HepG2 (cell line): ENCODE measurements at regions not wholly inside any gene's neighbourhood (a gene's known extent, or its start where the extent isn't known, plus 50 kb on each side); places are given as distances from the start of the nearest gene placed in this dataset.
A peak's percentile ranks its signal among the peaks of the same experiment; 100 is the strongest.

Source experiments
- ATAC-seq: fragments of 200-7000 bp; cut with Tn5 transposase; 3 replicates; pipeline ENCODE4 v1.9.1; 2020; ENCODE audit warnings: mild to moderate bottlenecking, moderate library complexity
- BruUV-seq: library from RNA; stranded (reverse); fragments of 400-500 nt; replicated peaks from 2 replicates; lab custom pipeline; 2021; lab: Mats Ljungman, UMichigan
- CTCF ChIA-PET: fragments of 300-600 bp; formaldehyde crosslinking; extraction: SDS; loops from one replicate; lab custom pipeline; 2021; ENCODE audit warnings: low total read pairs, inconsistent platforms, low intra/inter-chr PET ratio; lab: Yijun Ruan, JAX
- POLR2A ChIA-PET: fragments of 350-600 bp; sonication (Branson Sonifier 250); formaldehyde crosslinking; loops from one replicate; lab custom pipeline; 2020; ENCODE audit warnings: antibody characterized with exemption, inconsistent platforms; lab: Yijun Ruan, JAX
- DNase-seq: peaks from one replicate; pipeline ENCODE4 v3.0.0-alpha.2; 2015; ENCODE audit warnings: low spot score
- FAIRE-seq: peaks from 3 replicates; lab custom pipeline; 2011; peaks lifted over from hg19 to GRCh38; lab: Jason Lieb, UNC
- H2AFZ ChIP-seq: one replicate; pipeline ENCODE4 v1.6.1; 2011; ENCODE audit warnings: low read length, inconsistent platforms
- H3K27ac ChIP-seq: fragments of 300-600 bp; 3 replicates; pipeline ENCODE4 v1.8.0; 2011; ENCODE audit warnings: mixed run types, mild to moderate bottlenecking, mixed read lengths, low read length, inconsistent platforms; ENCODE audit not compliant: insufficient read depth; ENCODE audit errors: extremely low read length
- H3K27me3 ChIP-seq, 2 experiments: fragments of 200-600 bp in 1 of 2; 2 replicates in 1 of 2; 3 replicates in 1 of 2; pipeline versions ENCODE4 v1.6.0 to v1.8.0; 2011; ENCODE audit warnings: low read length in 2 of 2, mild to moderate bottlenecking in 2 of 2, moderate library complexity in 2 of 2, inconsistent platforms in 1 of 2; ENCODE audit not compliant: insufficient read depth in 2 of 2, control insufficient read depth in 1 of 2
- H3K36me3 ChIP-seq, 2 experiments: fragments of 200-600 bp in 1 of 2; replicated peaks in 1 of 2; 2 replicates in 1 of 2; 3 replicates in 1 of 2; pipeline versions ENCODE4 v1.5.1 to v1.8.0; 2011; ENCODE audit warnings: low read length in 2 of 2, inconsistent platforms in 1 of 2; ENCODE audit not compliant: insufficient read depth in 2 of 2, control insufficient read depth in 1 of 2
- H3K4me1 ChIP-seq: 2 replicates; pipeline ENCODE4 v1.5.1; 2012; ENCODE audit warnings: low read length, inconsistent platforms; ENCODE audit not compliant: insufficient read depth
- H3K4me2 ChIP-seq: 2 replicates; pipeline ENCODE4 v1.6.0; 2011; ENCODE audit warnings: low read depth, low read length, inconsistent platforms
- H3K4me3 ChIP-seq, 3 experiments: fragments of 200-600 bp in 1 of 3; sonication (generic), shearing (Covaris generic) in 1 of 3; replicated peaks in 1 of 3; 2 replicates each; pipeline ENCODE4 v1.5.1; 2011 to 2016; ENCODE audit warnings: low read length in 3 of 3, inconsistent platforms in 2 of 3, low read depth in 2 of 3, mild to moderate bottlenecking in 2 of 3, control low read depth in 1 of 3, mixed read lengths in 1 of 3; ENCODE audit not compliant: insufficient read depth in 1 of 3
- H3K79me2 ChIP-seq: one replicate; pipeline ENCODE4 v1.6.1; 2011; ENCODE audit warnings: low read length, inconsistent platforms; ENCODE audit not compliant: insufficient read depth
- H3K9ac ChIP-seq: 2 replicates; pipeline ENCODE4 v1.6.0; 2011; ENCODE audit warnings: mild to moderate bottlenecking, low read depth, low read length, inconsistent platforms; ENCODE audit not compliant: insufficient read depth
- H3K9me3 ChIP-seq: 2 replicates; pipeline ENCODE4 v1.5.1; 2012; ENCODE audit warnings: mild to moderate bottlenecking, low read length
- H4K20me1 ChIP-seq: 2 replicates; pipeline ENCODE4 v1.6.0; 2011; ENCODE audit warnings: inconsistent platforms, mild to moderate bottlenecking, low read length, moderate library complexity; ENCODE audit not compliant: insufficient read depth
- AGO1 ChIP-seq: fragments of 200-400 bp; formaldehyde crosslinking; IDR thresholded peaks from 2 replicates; pipeline ENCODE4 v1.6.1; 2017; ENCODE audit warnings: mild to moderate bottlenecking, low read depth, low read length, moderate library complexity; ENCODE audit not compliant: poor library complexity, severe bottlenecking
- MAFF ChIP-seq: IDR thresholded peaks from 2 replicates; pipeline ENCODE4 v1.6.1; 2011; ENCODE audit warnings: low read depth, low read length, improper control_type of control experiment
- MAFK ChIP-seq, 2 experiments: IDR thresholded peaks in 1 of 2; conservative IDR thresholded peaks in 1 of 2; 2 replicates each; pipeline ENCODE4 v1.6.1; 2011; ENCODE audit warnings: improper control_type of control experiment in 2 of 2, low read length in 2 of 2
- TCF12 ChIP-seq, 2 experiments: fragments of 450-650 bp in 1 of 2; sonication (generic) in 1 of 2; formaldehyde crosslinking in 1 of 2; IDR thresholded peaks; 2 replicates each; pipeline versions ENCODE4 v1.6.1 to v1.8.0; 2017 to 2022; ENCODE audit warnings: antibody characterized with exemption in 1 of 2, mild to moderate bottlenecking in 1 of 2, missing genetic modification reagents in 1 of 2, moderate library complexity in 1 of 2
- ZBTB21 ChIP-seq: sonication (generic); formaldehyde crosslinking; IDR thresholded peaks from 2 replicates; pipeline ENCODE4 v1.4.0; 2020; ENCODE audit warnings: missing genetic modification reagents
- ZKSCAN5 ChIP-seq: sonication (generic); formaldehyde crosslinking; IDR thresholded peaks from 2 replicates; pipeline ENCODE4 v1.5.1; 2020; ENCODE audit warnings: mild to moderate bottlenecking, missing genetic modification reagents
- WGBS: methylation state at CpG from one replicate; pipeline ENCODE4 v1.1.6; 2017; ENCODE audit warnings: low lambda C conversion rate; 5-methylcytosine and 5-hydroxymethylcytosine counted together
- in situ Hi-C: cut with HindIII; loops from 2 replicates; pipeline ENCODE4 v1.10.0; 2017; ENCODE audit warnings: low pct_unique_long_range_greater_than_20kb; ENCODE audit not compliant: extremely low pct_ligation_motif_present
- intact Hi-C: fragments of 100-400 bp; cut with micrococcal nuclease; formaldehyde crosslinking; loops from one replicate; pipeline ENCODE4 v1.10.0; 2022; ENCODE audit not compliant: unreplicated experiment
- TF ChIP-seq, protein P1 (sequence below): sonication (generic); formaldehyde crosslinking; IDR thresholded peaks from 2 replicates; pipeline ENCODE4 v1.4.0; 2020; ENCODE audit warnings: low read depth, mild to moderate bottlenecking, missing genetic modification reagents
- TF ChIP-seq, protein P2 (sequence below): sonication (generic); formaldehyde crosslinking; IDR thresholded peaks from 2 replicates; pipeline ENCODE4 v1.9.0; 2021; ENCODE audit warnings: mild to moderate bottlenecking, missing genetic modification reagents
- TF ChIP-seq, protein P3 (sequence below): sonication (generic); formaldehyde crosslinking; IDR thresholded peaks from 2 replicates; pipeline ENCODE4 v1.8.0; 2022; ENCODE audit warnings: missing genetic modification reagents, mild to moderate bottlenecking, borderline replicate concordance

DNA sequence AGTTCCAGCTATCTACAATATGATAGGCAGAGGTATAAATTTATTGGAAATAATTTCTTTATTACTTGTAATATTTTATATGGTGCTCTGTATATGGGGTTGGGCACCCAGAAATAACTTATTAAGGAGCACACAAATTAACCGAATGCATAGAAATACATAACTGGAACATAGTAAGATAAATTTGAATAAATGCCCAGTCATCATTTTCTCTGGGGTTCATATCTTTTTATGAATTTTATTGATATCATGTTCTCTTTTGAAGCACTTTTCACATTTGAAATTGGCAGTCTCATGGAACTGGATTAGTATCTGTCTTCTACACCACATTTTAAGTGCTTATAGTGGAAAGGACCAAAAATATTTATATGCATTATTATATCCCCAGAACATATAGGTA lies 122.0 kb downstream of the PCDH7 start:
- H3K9me3 ChIP-seq = no peaks in the 10 kb centered on the region
- ATAC-seq (no peak), FAIRE-seq (no peak), DNase-seq (no peak)
- no peak overlapping the region for H3K27ac ChIP-seq
- 11% methylated on average over 1 of the region's 1 CpG for WGBS
- POLR2A ChIA-PET = no interaction called here
- H3K27me3 ChIP-seq = no peaks in the 10 kb centered on the region
- TF ChIP-seq TCF12 (IDR thresholded peaks at IDR 0.05) = no peak
- TF ChIP-seq TCF12 (CRISPR knock-in tag; IDR thresholded peaks at IDR 0.05) = no peak
- peak; percentile 91 for TF ChIP-seq MAFF
- TF ChIP-seq MAFK (conservative IDR thresholded peaks at IDR 0.05 in 1 of 2, IDR thresholded peaks at IDR 0.05 in 1 of 2; ENCODE audit: low read length in 2 of 2) = peak; percentile 90 to 95
- H3K9ac ChIP-seq = no peak overlapping the region
- CTCF ChIA-PET = no interaction called here
- intact Hi-C loops = no loop called here
- in situ Hi-C loops = no loop called here
- no peak overlapping the region for H3K4me3 ChIP-seq
- no peaks in the 10 kb centered on the region for H3K79me2 ChIP-seq
- no peaks in the 10 kb centered on the region for H3K36me3 ChIP-seq
- H2AFZ ChIP-seq = no peak overlapping the region
- no peak overlapping the region for H3K4me2 ChIP-seq
- BruUV-seq = no TSS peak
- no peaks in the 10 kb centered on the region for H4K20me1 ChIP-seq
- H3K4me1 ChIP-seq = no peaks in the 10 kb centered on the region

DNA sequence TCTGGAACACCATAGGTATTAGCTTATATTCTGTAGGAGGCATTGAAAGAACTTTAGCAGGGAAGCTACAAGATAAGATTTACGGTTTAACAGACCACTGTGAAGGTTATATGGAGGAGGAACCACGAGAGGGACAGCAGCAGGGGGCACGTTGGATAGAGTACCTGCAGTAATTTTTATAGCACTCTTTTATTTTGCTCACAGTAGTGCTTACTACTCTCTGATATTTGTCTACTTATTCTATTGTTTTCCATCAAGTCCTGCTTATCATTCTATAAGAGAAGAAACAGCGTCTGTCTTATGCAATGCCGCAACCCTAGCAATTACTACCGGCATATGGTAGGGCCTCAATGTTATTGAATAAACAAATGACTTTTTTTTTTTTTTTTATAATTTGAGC lies 122.5 kb downstream of the PCDH7 start:
- BruUV-seq = no TSS peak
- no peaks in the 10 kb centered on the region for H4K20me1 ChIP-seq
- in situ Hi-C loops = no loop called here
- no peaks in the 10 kb centered on the region for H3K79me2 ChIP-seq
- H3K9me3 ChIP-seq = no peaks in the 10 kb centered on the region
- H3K4me3 ChIP-seq = no peak overlapping the region
- CTCF ChIA-PET = no interaction called here
- H3K4me2 ChIP-seq = no peak overlapping the region
- TF ChIP-seq, protein P1, sequence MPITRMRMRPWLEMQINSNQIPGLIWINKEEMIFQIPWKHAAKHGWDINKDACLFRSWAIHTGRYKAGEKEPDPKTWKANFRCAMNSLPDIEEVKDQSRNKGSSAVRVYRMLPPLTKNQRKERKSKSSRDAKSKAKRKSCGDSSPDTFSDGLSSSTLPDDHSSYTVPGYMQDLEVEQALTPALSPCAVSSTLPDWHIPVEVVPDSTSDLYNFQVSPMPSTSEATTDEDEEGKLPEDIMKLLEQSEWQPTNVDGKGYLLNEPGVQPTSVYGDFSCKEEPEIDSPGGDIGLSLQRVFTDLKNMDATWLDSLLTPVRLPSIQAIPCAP (CRISPR knock-in tag) = no peak
- no peak for TF ChIP-seq ZKSCAN5 (CRISPR knock-in tag)
- no peak for TF ChIP-seq AGO1
- TF ChIP-seq ZBTB21 (CRISPR knock-in tag) = no peak
- TF ChIP-seq, protein P2, sequence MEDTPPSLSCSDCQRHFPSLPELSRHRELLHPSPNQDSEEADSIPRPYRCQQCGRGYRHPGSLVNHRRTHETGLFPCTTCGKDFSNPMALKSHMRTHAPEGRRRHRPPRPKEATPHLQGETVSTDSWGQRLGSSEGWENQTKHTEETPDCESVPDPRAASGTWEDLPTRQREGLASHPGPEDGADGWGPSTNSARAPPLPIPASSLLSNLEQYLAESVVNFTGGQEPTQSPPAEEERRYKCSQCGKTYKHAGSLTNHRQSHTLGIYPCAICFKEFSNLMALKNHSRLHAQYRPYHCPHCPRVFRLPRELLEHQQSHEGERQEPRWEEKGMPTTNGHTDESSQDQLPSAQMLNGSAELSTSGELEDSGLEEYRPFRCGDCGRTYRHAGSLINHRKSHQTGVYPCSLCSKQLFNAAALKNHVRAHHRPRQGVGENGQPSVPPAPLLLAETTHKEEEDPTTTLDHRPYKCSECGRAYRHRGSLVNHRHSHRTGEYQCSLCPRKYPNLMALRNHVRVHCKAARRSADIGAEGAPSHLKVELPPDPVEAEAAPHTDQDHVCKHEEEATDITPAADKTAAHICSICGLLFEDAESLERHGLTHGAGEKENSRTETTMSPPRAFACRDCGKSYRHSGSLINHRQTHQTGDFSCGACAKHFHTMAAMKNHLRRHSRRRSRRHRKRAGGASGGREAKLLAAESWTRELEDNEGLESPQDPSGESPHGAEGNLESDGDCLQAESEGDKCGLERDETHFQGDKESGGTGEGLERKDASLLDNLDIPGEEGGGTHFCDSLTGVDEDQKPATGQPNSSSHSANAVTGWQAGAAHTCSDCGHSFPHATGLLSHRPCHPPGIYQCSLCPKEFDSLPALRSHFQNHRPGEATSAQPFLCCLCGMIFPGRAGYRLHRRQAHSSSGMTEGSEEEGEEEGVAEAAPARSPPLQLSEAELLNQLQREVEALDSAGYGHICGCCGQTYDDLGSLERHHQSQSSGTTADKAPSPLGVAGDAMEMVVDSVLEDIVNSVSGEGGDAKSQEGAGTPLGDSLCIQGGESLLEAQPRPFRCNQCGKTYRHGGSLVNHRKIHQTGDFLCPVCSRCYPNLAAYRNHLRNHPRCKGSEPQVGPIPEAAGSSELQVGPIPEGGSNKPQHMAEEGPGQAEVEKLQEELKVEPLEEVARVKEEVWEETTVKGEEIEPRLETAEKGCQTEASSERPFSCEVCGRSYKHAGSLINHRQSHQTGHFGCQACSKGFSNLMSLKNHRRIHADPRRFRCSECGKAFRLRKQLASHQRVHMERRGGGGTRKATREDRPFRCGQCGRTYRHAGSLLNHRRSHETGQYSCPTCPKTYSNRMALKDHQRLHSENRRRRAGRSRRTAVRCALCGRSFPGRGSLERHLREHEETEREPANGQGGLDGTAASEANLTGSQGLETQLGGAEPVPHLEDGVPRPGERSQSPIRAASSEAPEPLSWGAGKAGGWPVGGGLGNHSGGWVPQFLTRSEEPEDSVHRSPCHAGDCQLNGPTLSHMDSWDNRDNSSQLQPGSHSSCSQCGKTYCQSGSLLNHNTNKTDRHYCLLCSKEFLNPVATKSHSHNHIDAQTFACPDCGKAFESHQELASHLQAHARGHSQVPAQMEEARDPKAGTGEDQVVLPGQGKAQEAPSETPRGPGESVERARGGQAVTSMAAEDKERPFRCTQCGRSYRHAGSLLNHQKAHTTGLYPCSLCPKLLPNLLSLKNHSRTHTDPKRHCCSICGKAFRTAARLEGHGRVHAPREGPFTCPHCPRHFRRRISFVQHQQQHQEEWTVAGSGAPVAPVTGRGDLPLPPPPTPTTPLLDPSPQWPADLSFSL (CRISPR knock-in tag) = no peak
- TF ChIP-seq, protein P3, sequence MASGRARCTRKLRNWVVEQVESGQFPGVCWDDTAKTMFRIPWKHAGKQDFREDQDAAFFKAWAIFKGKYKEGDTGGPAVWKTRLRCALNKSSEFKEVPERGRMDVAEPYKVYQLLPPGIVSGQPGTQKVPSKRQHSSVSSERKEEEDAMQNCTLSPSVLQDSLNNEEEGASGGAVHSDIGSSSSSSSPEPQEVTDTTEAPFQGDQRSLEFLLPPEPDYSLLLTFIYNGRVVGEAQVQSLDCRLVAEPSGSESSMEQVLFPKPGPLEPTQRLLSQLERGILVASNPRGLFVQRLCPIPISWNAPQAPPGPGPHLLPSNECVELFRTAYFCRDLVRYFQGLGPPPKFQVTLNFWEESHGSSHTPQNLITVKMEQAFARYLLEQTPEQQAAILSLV (CRISPR knock-in tag) = no peak
- no peaks in the 10 kb centered on the region for H3K27me3 ChIP-seq
- no peak overlapping the region for H3K9ac ChIP-seq
- no peak overlapping the region for H3K27ac ChIP-seq
- intact Hi-C loops = no loop called here
- 38% methylated on average over 6 of the region's 6 CpGs for WGBS
- FAIRE-seq = no peak
- H3K4me1 ChIP-seq = no peaks in the 10 kb centered on the region
- no peak for DNase-seq
- H3K36me3 ChIP-seq = no peaks in the 10 kb centered on the region
- ATAC-seq = no peak
- POLR2A ChIA-PET = no interaction called here
- H2AFZ ChIP-seq = no peak overlapping the region
